Mucosa of rectum (tissue), 2 donors: ENCODE measurements at regions not wholly inside any gene's neighbourhood (a gene's known extent, or its start where the extent isn't known, plus 50 kb on each side); places are given as distances from the start of the nearest gene placed in this dataset.
"Not testable (repeated sequence)": the region's sequence is repeated elsewhere in the genome, so short reads cannot be mapped to it uniquely, and the experiment has no call there.

Experiments
- H3K27ac ChIP-seq, 2 donors: one replicate each; pipeline ENCODE4 v1.7.0; 2013; ENCODE audit warnings: inconsistent platforms in 2 of 2, low read depth in 2 of 2, low read length in 2 of 2
- H3K27me3 ChIP-seq, 2 donors: one replicate each; pipeline ENCODE4 v1.7.0; 2013; ENCODE audit warnings: low read length in 2 of 2; ENCODE audit not compliant: control insufficient read depth in 2 of 2, insufficient read depth in 2 of 2
- H3K36me3 ChIP-seq, 2 donors: one replicate each; pipeline ENCODE4 v1.7.0; 2013; ENCODE audit warnings: low read length in 2 of 2; ENCODE audit not compliant: control insufficient read depth in 2 of 2, insufficient read depth in 2 of 2
- H3K4me1 ChIP-seq, 2 donors: one replicate each; pipeline ENCODE4 v1.7.0; 2013; ENCODE audit warnings: low read length in 2 of 2, mild to moderate bottlenecking in 1 of 2; ENCODE audit not compliant: control insufficient read depth in 2 of 2, insufficient read depth in 2 of 2
- H3K4me3 ChIP-seq, 2 donors: one replicate each; pipeline ENCODE4 v1.7.0; 2013; ENCODE audit warnings: low read length in 2 of 2
- H3K9ac ChIP-seq, 2 donors: one replicate each; pipeline ENCODE4 v1.7.0; 2013; ENCODE audit warnings: low read length in 2 of 2, low read depth in 1 of 2, mild to moderate bottlenecking in 1 of 2
- H3K9me3 ChIP-seq, 2 donors: one replicate each; pipeline ENCODE4 v1.7.0; 2013; ENCODE audit warnings: low read length in 2 of 2; ENCODE audit not compliant: control insufficient read depth in 2 of 2
- donor health status: healthy.
- donor health status: Normal muscosa, but diverticular disease.

DNA sequence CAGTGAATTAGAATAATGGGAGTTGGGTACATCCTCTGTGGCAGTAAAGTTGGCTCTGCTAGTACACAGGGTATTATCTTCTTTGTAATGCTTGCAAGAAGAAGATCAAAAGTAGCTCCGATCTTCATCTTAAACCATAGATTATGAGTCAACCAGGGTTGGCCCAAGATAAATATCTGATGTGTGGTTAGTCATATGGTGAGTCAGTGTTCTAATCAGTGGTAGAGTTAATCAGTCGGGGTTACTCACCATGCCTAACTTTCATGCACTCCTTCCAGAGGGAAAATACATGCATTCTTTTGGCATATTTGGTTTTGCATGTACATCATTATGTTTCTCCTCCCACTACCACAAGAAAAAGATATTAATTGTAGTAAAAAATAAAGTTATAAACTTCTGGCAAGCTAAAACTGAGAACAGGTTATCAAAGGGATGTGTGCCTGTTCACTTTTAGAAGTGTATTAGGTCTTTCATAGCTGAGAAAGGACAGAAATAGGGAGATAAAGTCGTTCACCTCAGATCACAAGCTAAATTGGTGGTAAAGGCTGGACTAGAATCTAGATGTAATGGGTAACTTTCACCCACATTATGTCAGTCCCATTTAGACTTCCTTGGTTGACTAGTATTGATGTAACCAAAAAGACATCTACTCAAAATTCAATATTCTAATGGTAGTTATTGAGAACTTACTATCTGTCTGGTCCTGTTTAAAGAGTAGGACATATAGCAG, 684.4 kb downstream of the IRS1 start:
- H3K27ac ChIP-seq = no peak overlapping the region
- H3K27me3 ChIP-seq = no peaks in the 10 kb centered on the region
- no peaks in the 10 kb centered on the region for H3K4me1 ChIP-seq
- no peak overlapping the region for H3K9ac ChIP-seq
- no peak overlapping the region for H3K4me3 ChIP-seq
- no peaks in the 10 kb centered on the region for H3K9me3 ChIP-seq
- H3K36me3 ChIP-seq = no peaks in the 10 kb centered on the region

- Histone ChIP-seq H3K9me3 (no peaks in the 10 kb centered on the region), H3K4me1 (no peaks in the 10 kb centered on the region), H3K4me3 (no peak overlapping the region), H3K27me3 (no peaks in the 10 kb centered on the region), H3K9ac (no peak overlapping the region), H3K36me3 (no peaks in the 10 kb centered on the region), H3K27ac (no peak overlapping the region)
Measured at GRCh38 chr2:226114436-226114835, 685.2 kb downstream of the IRS1 start.

DNA sequence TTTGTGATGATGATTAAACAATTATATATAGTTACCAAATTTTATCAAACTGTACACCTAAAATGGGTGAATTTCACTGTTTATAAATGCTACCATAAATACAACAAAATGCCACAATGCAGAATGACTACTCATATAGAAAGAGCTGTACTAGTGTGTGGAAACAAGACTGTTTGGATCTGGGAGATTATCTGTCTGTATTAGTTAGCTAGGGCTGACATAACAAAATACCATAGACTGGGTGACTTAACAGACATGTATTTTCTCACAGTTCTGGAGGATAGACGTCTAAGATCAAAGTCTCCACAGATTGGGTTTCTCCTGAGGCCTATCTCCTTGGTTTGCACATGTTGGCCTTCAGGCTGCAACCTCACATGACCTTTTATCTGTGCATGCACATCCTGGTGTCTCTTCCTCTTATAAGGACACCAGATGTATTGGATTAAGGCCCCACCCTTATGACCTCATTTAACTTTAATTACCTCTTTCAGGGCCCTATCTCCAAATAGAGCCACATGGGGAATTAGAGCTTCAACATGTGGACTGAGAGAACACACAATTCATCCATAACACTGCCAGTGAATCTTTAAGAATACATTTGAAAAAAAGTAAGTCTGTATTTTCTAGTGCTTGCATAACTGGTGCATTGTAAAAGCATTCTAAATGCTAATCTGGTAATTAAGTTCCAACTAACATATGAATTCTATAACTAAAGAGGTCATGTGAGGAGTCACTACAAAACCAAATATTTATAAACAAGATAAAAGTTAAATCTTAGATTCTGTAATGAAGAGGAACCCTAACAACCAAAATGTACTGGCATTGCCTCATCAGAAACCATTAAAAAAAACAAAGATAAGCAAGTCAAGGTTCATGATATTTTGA, 699.6 kb downstream of the NYAP2 start:
- Histone ChIP-seq H3K27ac (no peak overlapping the region), H3K4me3 (no peak overlapping the region), H3K9ac (no peak overlapping the region), H3K4me1 (no peaks in the 10 kb centered on the region), H3K9me3 (no peaks in the 10 kb centered on the region), H3K27me3 (no peaks in the 10 kb centered on the region), H3K36me3 (no peaks in the 10 kb centered on the region)

GRCh38 chr2:226095058-226095457, 695.5 kb downstream of the NYAP2 start:
- no peaks in the 10 kb centered on the region for H3K27me3 ChIP-seq
- H3K36me3 ChIP-seq = no peaks in the 10 kb centered on the region
- H3K27ac ChIP-seq = no peak overlapping the region
- H3K4me3 ChIP-seq = no peak overlapping the region
- H3K9ac ChIP-seq = no peak overlapping the region
- no peaks in the 10 kb centered on the region for H3K9me3 ChIP-seq
- no peaks in the 10 kb centered on the region for H3K4me1 ChIP-seq

DNA sequence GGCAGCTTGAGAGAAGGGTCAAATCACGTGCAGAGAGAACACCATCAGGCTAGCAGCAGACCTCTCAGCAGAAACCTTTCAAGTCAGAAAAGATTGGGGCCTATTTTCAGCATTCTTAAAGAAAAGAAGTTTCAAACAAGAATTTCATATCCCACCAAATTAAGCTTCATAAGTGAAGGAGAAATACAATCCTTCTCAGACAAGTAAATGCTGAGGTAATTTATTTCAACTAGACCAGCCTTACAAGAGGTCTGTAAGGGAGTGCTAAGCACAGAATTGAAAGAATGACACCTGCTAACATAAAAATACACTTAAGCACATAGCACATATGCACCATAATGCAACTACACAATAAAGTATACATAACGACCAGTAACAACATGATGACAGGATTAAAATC, 693.9 kb downstream of the NYAP2 start:
- H3K4me3 ChIP-seq = no peak overlapping the region
- no peaks in the 10 kb centered on the region for H3K4me1 ChIP-seq
- no peak overlapping the region for H3K27ac ChIP-seq
- H3K9ac ChIP-seq = no peak overlapping the region
- no peaks in the 10 kb centered on the region for H3K36me3 ChIP-seq
- H3K9me3 ChIP-seq = no peaks in the 10 kb centered on the region
- no peaks in the 10 kb centered on the region for H3K27me3 ChIP-seq

DNA sequence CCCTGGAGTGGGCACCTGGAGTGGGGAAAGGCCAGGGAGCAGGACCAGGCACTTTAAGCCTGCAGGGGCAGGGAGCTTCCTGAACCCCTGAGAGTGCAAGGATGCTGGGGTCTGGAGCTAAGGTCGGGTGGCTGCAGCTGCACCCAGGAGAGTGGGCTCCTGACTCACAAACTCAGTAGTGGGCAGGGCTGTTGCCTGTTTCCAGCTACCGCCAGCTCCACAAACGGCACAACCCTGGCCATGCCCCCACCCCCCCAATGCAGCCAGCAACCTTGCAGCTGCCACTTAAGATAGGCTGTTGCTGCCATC, 688.8 kb downstream of the NYAP2 start:
- Histone ChIP-seq H3K4me1 (no peaks in the 10 kb centered on the region), H3K9me3 (no peaks in the 10 kb centered on the region), H3K9ac (no peak overlapping the region), H3K4me3 (no peak overlapping the region), H3K27me3 (no peaks in the 10 kb centered on the region), H3K36me3 (no peaks in the 10 kb centered on the region), H3K27ac (no peak overlapping the region)

DNA sequence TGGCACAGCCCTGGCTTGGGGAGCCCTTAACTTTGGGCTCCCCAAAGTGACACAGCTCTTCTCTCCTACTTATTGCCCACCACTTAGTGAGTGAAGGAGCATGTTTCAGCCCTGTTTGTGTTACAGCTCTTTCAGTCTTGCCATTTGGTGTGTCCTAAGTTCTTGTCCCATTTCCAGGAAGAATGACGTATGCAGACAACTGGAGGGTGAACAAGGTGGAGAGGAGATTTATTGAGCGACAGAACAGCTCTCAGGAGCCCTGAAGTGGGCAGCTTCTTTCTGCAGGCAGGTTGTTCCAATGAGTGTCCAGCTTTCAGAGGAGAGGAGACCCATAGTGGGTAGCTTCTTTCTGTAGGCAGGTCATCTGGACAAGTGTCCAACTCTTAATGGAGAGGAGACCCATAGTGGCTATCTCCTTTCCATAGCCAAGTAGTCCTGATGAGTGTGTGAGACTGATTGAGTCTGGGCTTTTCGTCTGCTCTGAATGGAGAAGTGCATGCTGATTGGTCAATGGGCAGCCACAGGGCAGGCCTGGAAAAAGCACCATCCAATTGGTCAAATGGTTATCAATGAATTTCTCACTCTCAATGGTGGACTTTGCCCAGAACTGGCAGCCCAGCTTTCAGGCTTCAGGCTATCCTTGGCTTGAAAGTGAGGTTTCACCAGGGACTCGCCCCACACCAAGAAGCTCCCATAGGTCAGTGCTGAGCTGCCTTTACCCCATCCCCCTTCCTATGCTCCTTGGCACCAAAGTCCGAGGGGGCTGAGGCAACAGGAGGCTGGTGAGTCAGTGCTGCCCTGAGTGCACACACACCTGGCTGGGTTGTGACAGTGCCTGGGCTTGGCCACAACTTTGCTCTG, 688.2 kb downstream of the NYAP2 start:
- Histone ChIP-seq H3K27me3 (no peaks in the 10 kb centered on the region), H3K4me1 (no peaks in the 10 kb centered on the region), H3K9ac (no peak overlapping the region), H3K36me3 (no peaks in the 10 kb centered on the region), H3K9me3 (no peaks in the 10 kb centered on the region), H3K27ac (no peak overlapping the region), H3K4me3 (no peak overlapping the region)

- H3K9me3 ChIP-seq = no peaks in the 10 kb centered on the region
- H3K9ac ChIP-seq = no peak overlapping the region
- H3K27me3 ChIP-seq = no peaks in the 10 kb centered on the region
- no peak overlapping the region for H3K27ac ChIP-seq
- H3K36me3 ChIP-seq = no peaks in the 10 kb centered on the region
- no peak overlapping the region for H3K4me3 ChIP-seq
- no peaks in the 10 kb centered on the region for H3K4me1 ChIP-seq
Measured at GRCh38 chr2:226087051-226087450, 687.5 kb downstream of the NYAP2 start.

- Histone ChIP-seq H3K27ac (no peak overlapping the region), H3K9ac (no peak overlapping the region), H3K4me3 (no peak overlapping the region), H3K27me3 (no peaks in the 10 kb centered on the region), H3K9me3 (no peaks in the 10 kb centered on the region), H3K36me3 (no peaks in the 10 kb centered on the region), H3K4me1 (no peaks in the 10 kb centered on the region)
Measured at GRCh38 chr2:226086190-226086589, 686.7 kb downstream of the NYAP2 start.

DNA sequence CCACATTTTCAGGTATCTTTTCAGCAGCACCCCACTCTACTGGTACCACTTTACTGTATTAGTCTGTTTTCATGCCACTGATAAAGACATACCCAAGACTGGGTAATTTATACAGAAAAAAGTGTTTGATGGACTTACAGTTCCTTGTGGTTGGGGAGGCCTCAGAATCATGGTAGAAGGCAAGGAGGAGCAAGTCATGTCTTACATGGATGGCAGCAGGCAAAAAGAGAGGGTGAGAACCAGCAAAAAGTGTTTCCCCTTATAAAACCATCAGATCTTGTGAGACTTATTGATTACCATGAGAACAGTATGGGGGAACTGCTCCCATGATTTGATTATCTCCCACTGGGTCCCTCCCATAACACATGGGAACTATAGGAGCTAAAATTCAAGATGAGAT, 685.9 kb downstream of the NYAP2 start:
- not testable (repeated sequence) for H3K9me3 ChIP-seq, H3K27ac ChIP-seq, H3K9ac ChIP-seq, H3K4me1 ChIP-seq, H3K4me3 ChIP-seq, H3K27me3 ChIP-seq, H3K36me3 ChIP-seq
